HG03095 (cell line): ENCODE measurements at regions not wholly inside any gene's neighbourhood (a gene's known extent, or its start where the extent isn't known, plus 50 kb on each side); places are given as distances from the start of the nearest gene placed in this dataset.

Experiments used
- ATAC-seq: cut with Tn5 transposase; IDR thresholded peaks from one replicate; pipeline ENCODE4 v1.9.1; 2021; ENCODE audit warnings: moderate library complexity; ENCODE audit not compliant: unreplicated experiment

- ATAC-seq = no peak
Measured at GRCh38 chr6:167672738-167673137, 154.0 kb upstream of the AFDN start.

- no peak for ATAC-seq
Measured at GRCh38 chr6:167673946-167674345, 152.8 kb upstream of the AFDN start.

GRCh38 chr6:167674486-167674885 is 152.2 kb upstream of the AFDN start:
- no peak for ATAC-seq

GRCh38 chr6:167676000-167676665 is 150.6 kb upstream of the AFDN start:
- no peak for ATAC-seq

GRCh38 chr6:167676666-167677421 is 149.9 kb upstream of the AFDN start:
- no peak for ATAC-seq

- ATAC-seq = no peak
Measured at GRCh38 chr6:167677422-167677789, 149.3 kb upstream of the AFDN start.

GRCh38 chr6:167678102-167679101 is 148.3 kb upstream of the AFDN start:
- ATAC-seq = no peak

- no peak for ATAC-seq
Measured at GRCh38 chr6:167679122-167679736, 147.5 kb upstream of the AFDN start.

GRCh38 chr6:167679790-167680604 is 146.7 kb upstream of the AFDN start:
- no peak for ATAC-seq

GRCh38 chr6:167680605-167681149 is 146.0 kb upstream of the AFDN start:
- ATAC-seq = no peak

- ATAC-seq = no peak
Measured at GRCh38 chr6:167682125-167682524, 144.6 kb upstream of the AFDN start.

GRCh38 chr6:167682546-167683027 is 144.1 kb upstream of the AFDN start:
- ATAC-seq = no peak

- ATAC-seq = no peak
Measured at GRCh38 chr6:167683028-167683862, 143.5 kb upstream of the AFDN start.

GRCh38 chr6:167684276-167685104 is 142.2 kb upstream of the AFDN start:
- no peak for ATAC-seq

GRCh38 chr6:167685654-167686053 is 141.1 kb upstream of the AFDN start:
- ATAC-seq = no peak

GRCh38 chr6:167686204-167686893 is 140.4 kb upstream of the AFDN start:
- ATAC-seq = no peak

GRCh38 chr6:167687116-167687725 is 139.5 kb upstream of the AFDN start:
- ATAC-seq = no peak
